CD4-positive, alpha-beta T cell treated with Interferon alpha-2 for 1 hour (primary cell): ENCODE measurements at regions not wholly inside any gene's neighbourhood (a gene's known extent, or its start where the extent isn't known, plus 50 kb on each side); places are given as distances from the start of the nearest gene placed in this dataset.
"Not testable (repeated sequence)": the region's sequence is repeated elsewhere in the genome, so short reads cannot be mapped to it uniquely, and the experiment has no call there.

Experiments used
- DNase-seq, 2 donors: peaks; one replicate each; pipeline ENCODE4 v3.0.0-alpha.2; 2020 to 2022

GRCh38 chr12:91778091-91778832, 367.4 kb downstream of the BTG1 start:
- DNase-seq, result peak in 1 of 2 donors; percentile 25

- no peak for DNase-seq
Measured at GRCh38 chr12:91777268-91777992, 368.2 kb downstream of the BTG1 start.

GRCh38 chr12:91774434-91774921, 371.2 kb downstream of the BTG1 start:
- no peak for DNase-seq

GRCh38 chr12:91773749-91774429, 371.8 kb downstream of the BTG1 start:
- no peak for DNase-seq

GRCh38 chr12:91772411-91772810, 373.2 kb downstream of the BTG1 start:
- no peak for DNase-seq

GRCh38 chr12:91769736-91770135, 375.9 kb downstream of the BTG1 start:
- no peak for DNase-seq

GRCh38 chr12:91767237-91767636, 378.4 kb downstream of the BTG1 start:
- no peak for DNase-seq

GRCh38 chr12:91766454-91766853, 379.2 kb downstream of the BTG1 start:
- DNase-seq, result no peak

- no peak for DNase-seq
Measured at GRCh38 chr12:91763654-91764370, 381.8 kb downstream of the BTG1 start.

GRCh38 chr12:91753649-91754048, 392.0 kb downstream of the BTG1 start:
- no peak for DNase-seq

DNA sequence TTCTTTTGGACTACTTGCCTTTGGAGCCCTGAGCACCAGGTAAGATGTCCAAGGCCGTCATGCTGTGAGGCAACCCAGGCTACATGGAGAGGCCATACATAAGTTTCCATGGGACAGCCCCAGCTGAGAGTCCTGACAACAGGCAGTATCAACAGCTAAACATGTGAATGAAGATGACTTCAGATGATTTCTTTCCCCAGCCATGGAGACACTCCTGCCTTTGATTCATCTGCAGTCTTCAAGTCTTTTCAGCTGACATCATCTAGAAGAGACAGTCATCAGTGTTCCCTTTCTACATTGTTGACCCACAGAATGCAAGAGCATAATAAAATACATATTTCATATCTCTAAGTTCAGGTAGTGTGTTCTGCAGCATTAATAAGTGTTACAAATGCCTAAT, 398.7 kb downstream of the BTG1 start:
- no peak for DNase-seq

DNA sequence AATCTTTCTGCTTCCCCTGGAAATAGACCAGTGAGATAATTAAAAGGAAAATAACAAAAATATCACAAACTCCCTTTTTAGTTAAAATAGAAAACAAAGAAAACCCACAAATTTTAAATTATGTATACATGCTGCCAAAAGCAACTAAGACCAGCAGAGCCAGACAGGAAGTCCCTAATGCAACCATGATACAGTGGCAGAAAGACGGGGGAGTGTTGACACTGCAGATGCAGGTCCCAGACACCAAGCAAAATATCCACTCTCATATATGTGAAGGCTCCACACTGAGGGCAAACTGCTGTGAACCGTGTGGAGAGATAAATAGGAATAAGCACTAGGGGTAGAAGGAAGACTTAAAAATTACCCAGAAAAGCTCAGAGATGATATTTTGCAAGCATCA, 401.0 kb downstream of the BTG1 start:
- DNase-seq, result no peak

- no peak for DNase-seq
Measured at GRCh38 chr12:91743704-91744321, 401.8 kb downstream of the BTG1 start.

DNA sequence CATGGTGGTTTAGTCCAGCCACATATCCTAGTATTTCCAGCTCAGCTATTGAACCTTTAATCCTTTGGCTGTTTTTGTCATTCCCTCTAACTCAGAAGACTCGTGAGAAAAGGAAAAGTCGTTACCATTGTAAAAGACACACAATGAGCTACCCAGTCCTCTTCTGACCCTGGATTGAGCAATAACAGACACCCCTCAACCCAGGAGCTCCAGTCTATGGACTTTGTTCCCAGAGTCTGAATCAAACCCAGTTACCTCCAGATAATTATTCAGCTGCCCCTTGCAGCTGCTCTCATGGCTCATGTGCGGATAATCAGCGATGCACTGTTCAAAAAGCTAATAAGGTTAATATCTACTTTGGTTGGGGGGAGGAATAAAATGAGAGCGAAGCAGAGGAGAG, 402.4 kb downstream of the BTG1 start:
- no peak for DNase-seq

GRCh38 chr12:91741932-91742331, 403.7 kb downstream of the BTG1 start:
- DNase-seq, result no peak

GRCh38 chr12:91733846-91734245, 411.8 kb downstream of the BTG1 start:
- not testable (repeated sequence) for DNase-seq

DNA sequence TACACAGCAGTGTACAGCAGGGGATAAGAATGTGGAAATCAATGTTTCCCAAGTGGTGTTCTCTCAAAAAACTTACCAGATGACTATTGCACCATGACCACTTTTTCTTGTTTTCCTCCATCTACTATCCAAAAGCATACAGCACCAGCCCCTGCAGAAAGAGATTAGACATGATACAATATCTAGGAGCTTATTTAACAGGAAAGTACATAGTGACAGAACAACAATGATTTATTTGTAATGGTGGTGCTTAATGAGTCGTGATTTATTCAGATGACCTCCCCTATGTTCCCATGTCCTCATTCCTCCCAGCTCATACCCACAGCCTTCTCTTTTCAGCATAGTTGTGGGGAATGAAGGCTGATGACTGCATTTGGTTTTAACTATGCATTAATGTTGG, 413.6 kb downstream of the BTG1 start:
- DNase-seq, result no peak

DNA sequence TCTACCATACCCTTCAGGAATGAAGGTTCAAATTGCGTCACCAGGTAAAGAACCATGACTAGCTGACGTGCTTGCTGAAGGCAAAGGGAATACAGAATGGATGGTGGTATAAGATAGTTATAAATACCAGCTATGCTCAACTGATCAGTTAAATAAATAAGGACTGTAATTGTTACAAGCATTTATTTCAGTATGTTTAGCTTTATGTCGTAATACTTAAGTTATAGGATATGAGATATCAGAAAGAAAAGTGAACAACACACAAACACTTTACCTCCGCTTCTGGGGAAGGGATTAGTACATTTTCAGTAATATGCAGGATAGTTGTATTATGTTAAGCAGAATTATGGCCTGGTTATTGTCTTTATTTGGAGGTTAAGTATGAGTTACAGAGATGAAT, 416.1 kb downstream of the BTG1 start:
- DNase-seq, result no peak

- DNase-seq, result no peak
Measured at GRCh38 chr12:91723191-91723590, 422.5 kb downstream of the BTG1 start.

- no peak for DNase-seq
Measured at GRCh38 chr12:91722072-91722471, 423.6 kb downstream of the BTG1 start.

GRCh38 chr12:91721023-91721422, 424.6 kb downstream of the BTG1 start:
- DNase-seq, result no peak

DNA sequence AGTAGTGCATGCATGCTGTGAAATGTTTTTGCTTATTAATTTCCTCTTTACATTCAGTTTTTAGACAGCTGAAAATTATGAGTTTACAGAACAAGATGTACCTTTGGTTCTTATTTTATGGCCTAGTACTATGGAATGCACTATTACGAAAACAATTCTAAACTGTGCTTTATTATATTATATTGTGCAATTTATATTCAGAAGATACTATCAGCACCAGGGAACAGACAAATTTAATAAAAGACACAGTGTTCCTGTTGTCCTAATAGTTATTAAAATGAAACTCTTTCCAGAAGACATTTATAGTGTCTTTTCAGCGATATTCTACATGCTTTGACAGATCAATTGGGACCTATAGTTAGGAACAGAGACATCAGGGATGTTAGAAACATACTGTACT, 427.3 kb downstream of the BTG1 start:
- DNase-seq, result no peak

- DNase-seq, result no peak
Measured at GRCh38 chr12:91717804-91718203, 427.8 kb downstream of the BTG1 start.
